ENCODE measurements at regions not wholly inside any gene's neighbourhood (a gene's known extent, or its start where the extent isn't known, plus 50 kb on each side); places are given as distances from the start of the nearest gene placed in this dataset.

- intact Hi-C loops (cut with micrococcal nuclease) = no loop called here
- Mint-ChIP-seq H3K4me1 (ENCODE audit: low read depth) (peaks cover 2% of the 10 kb centered on the region), H3K27ac (no peak overlapping the region), H3K4me3 (no peak overlapping the region), H3K36me3 (ENCODE audit: low read depth) (no peaks in the 10 kb centered on the region), H3K27me3 (peaks cover 4% of the 10 kb centered on the region), H3K9me3 (no peaks in the 10 kb centered on the region)
- no peak for TF ChIP-seq CTCF (IDR thresholded peaks at IDR 0.05)
- DNase-seq (no peak), ATAC-seq (no peak)
- ChIA-PET POLR2A (no interaction called here), CTCF (no interaction called here)
These were observed 103.3 kb downstream of the EDNRB start for GRCh38 chr13:77815330-77815729.
